ENCODE measurements at regions not wholly inside any gene's neighbourhood (a gene's known extent, or its start where the extent isn't known, plus 50 kb on each side); places are given as distances from the start of the nearest gene placed in this dataset.
"Not testable (repeated sequence)": the region's sequence is repeated elsewhere in the genome, so short reads cannot be mapped to it uniquely, and the experiment has no call there.

GRCh38 chr1:149841597-149842238, 57.6 kb upstream of the BOLA1 start:
- intact Hi-C loops (cut with DNase I); DNase-seq: not testable (repeated sequence)

- intact Hi-C loops (cut with DNase I) = not testable (repeated sequence)
Observed at GRCh38 chr1:149842458-149843064, 56.8 kb upstream of the BOLA1 start.

GRCh38 chr1:149843431-149844041, 55.8 kb upstream of the BOLA1 start:
- no peak for DNase-seq
- intact Hi-C loops (cut with DNase I) = no loop called here

More at GRCh38 chr1:149842458-149843064, 56.8 kb upstream of the BOLA1 start:
- DNase-seq = not testable (repeated sequence)

- intact Hi-C loops (cut with DNase I) = no loop called here
- DNase-seq = no peak
Observed at GRCh38 chr1:149844101-149844500, 55.3 kb upstream of the BOLA1 start.

GRCh38 chr1:149844650-149845255, 54.6 kb upstream of the BOLA1 start:
- intact Hi-C loops (cut with DNase I) = no loop called here
- no peak for DNase-seq

- intact Hi-C loops (cut with DNase I) = no loop called here
- DNase-seq = no peak
Observed at GRCh38 chr1:149845416-149845815, 54.0 kb upstream of the BOLA1 start.

GRCh38 chr1:149846042-149846441, 53.3 kb upstream of the BOLA1 start:
- intact Hi-C loops (cut with DNase I) = no loop called here
- peak in 1 of 10 donors; percentile 4 for DNase-seq

GRCh38 chr1:149846593-149847466, 52.5 kb upstream of the BOLA1 start:
- intact Hi-C loops (cut with DNase I) = no loop called here

GRCh38 chr1:149848340-149849110, 50.8 kb upstream of the BOLA1 start:
- DNase-seq = no peak
- intact Hi-C loops (cut with DNase I) = no loop called here

More at GRCh38 chr1:149846593-149847466, 52.5 kb upstream of the BOLA1 start:
- DNase-seq = no peak

- peak in 1 of 10 donors; percentile 5 for DNase-seq
Observed at GRCh38 chr1:149849111-149849946, 50.0 kb upstream of the BOLA1 start.

More at GRCh38 chr1:149849111-149849946, 50.0 kb upstream of the BOLA1 start:
- intact Hi-C loops (cut with DNase I) = no loop called here

Data from posterior cingulate gyrus (tissue), 11 donors.